H9 (cell line): ENCODE measurements at regions not wholly inside any gene's neighbourhood (a gene's known extent, or its start where the extent isn't known, plus 50 kb on each side); places are given as distances from the start of the nearest gene placed in this dataset.

Source experiments
- DNase-seq: peaks from one replicate; pipeline ENCODE4 v3.0.0-alpha.2; 2017
- H2AFZ ChIP-seq: one replicate; pipeline ENCODE4 v1.6.1; 2013; ENCODE audit warnings: mild to moderate bottlenecking, low read length, control low read depth, moderate library complexity
- H2AK5ac ChIP-seq: 2 replicates; pipeline ENCODE4 v1.6.1; 2013; ENCODE audit warnings: low read length, control low read depth, mixed read lengths; ENCODE audit not compliant: insufficient read length
- H2BK120ac ChIP-seq: one replicate; pipeline ENCODE4 v1.6.1; 2013; ENCODE audit warnings: low read depth, mild to moderate bottlenecking, low read length, control low read depth, inconsistent platforms; ENCODE audit not compliant: poor library complexity, severe bottlenecking
- H2BK12ac ChIP-seq: 2 replicates; pipeline ENCODE4 v1.6.1; 2013; ENCODE audit warnings: low read length, control low read depth, mixed read lengths, low read depth; ENCODE audit not compliant: insufficient read length
- H2BK15ac ChIP-seq: 2 replicates; pipeline ENCODE4 v1.6.1; 2013; ENCODE audit warnings: low read depth, low read length, control low read depth
- H2BK20ac ChIP-seq: one replicate; pipeline ENCODE4 v1.6.1; 2013; ENCODE audit warnings: low read depth, mild to moderate bottlenecking, low read length, control low read depth, inconsistent platforms; ENCODE audit not compliant: poor library complexity, severe bottlenecking
- H2BK5ac ChIP-seq: 2 replicates; pipeline ENCODE4 v1.6.1; 2013; ENCODE audit warnings: low read length, control low read depth, mixed read lengths; ENCODE audit not compliant: insufficient read length
- H3K14ac ChIP-seq: 2 replicates; pipeline ENCODE4 v1.6.1; 2013; ENCODE audit warnings: low read length, control low read depth; ENCODE audit not compliant: insufficient read depth
- H3K18ac ChIP-seq: 2 replicates; pipeline ENCODE4 v1.6.1; 2013; ENCODE audit warnings: low read depth, mild to moderate bottlenecking, mixed read lengths, low read length, control low read depth; ENCODE audit not compliant: insufficient read length
- H3K23ac ChIP-seq: 2 replicates; pipeline ENCODE4 v1.6.1; 2013; ENCODE audit warnings: low read length, control low read depth, mixed read lengths, low read depth; ENCODE audit not compliant: insufficient read length
- H3K23me2 ChIP-seq: 2 replicates; pipeline ENCODE4 v1.6.1; 2013; ENCODE audit warnings: low read depth, mild to moderate bottlenecking, mixed read lengths, low read length, control low read depth; ENCODE audit not compliant: insufficient read length, poor library complexity, severe bottlenecking
- H3K27ac ChIP-seq: 2 replicates; pipeline ENCODE4 v1.5.1; 2013; ENCODE audit warnings: low read length, control low read depth, mixed read lengths, low read depth; ENCODE audit not compliant: insufficient read length
- H3K27me3 ChIP-seq: 2 replicates; pipeline ENCODE4 v1.6.1; 2013; ENCODE audit warnings: low read length, control low read depth, inconsistent platforms; ENCODE audit not compliant: insufficient read depth
- H3K4ac ChIP-seq: 2 replicates; pipeline ENCODE4 v1.6.1; 2013; ENCODE audit warnings: low read depth, mild to moderate bottlenecking, control low read depth, inconsistent platforms, low read length, moderate library complexity
- H3K4me1 ChIP-seq: 2 replicates; pipeline ENCODE4 v1.6.1; 2013; ENCODE audit warnings: low read length, control low read depth, inconsistent platforms; ENCODE audit not compliant: insufficient read depth
- H3K4me2 ChIP-seq: 2 replicates; pipeline ENCODE4 v1.6.1; 2013; ENCODE audit warnings: low read length, control low read depth, mixed read lengths; ENCODE audit not compliant: insufficient read length, insufficient read depth
- H3K56ac ChIP-seq: 2 replicates; pipeline ENCODE4 v1.6.1; 2013; ENCODE audit warnings: low read depth, mild to moderate bottlenecking, mixed read lengths, low read length, control low read depth; ENCODE audit not compliant: insufficient read length
- H3K79me1 ChIP-seq: 2 replicates; pipeline ENCODE4 v1.6.1; 2013; ENCODE audit warnings: low read depth, mild to moderate bottlenecking, moderate library complexity, low read length, control low read depth, inconsistent platforms; ENCODE audit not compliant: insufficient read depth, poor library complexity, severe bottlenecking
- H3K79me2 ChIP-seq: 2 replicates; pipeline ENCODE4 v1.6.1; 2013; ENCODE audit warnings: low read length, control low read depth, inconsistent platforms; ENCODE audit not compliant: insufficient read depth
- H3K9ac ChIP-seq: 2 replicates; pipeline ENCODE4 v1.6.1; 2013; ENCODE audit warnings: low read length, control low read depth, mixed read lengths; ENCODE audit not compliant: insufficient read length; ENCODE audit errors: extremely low read depth
- H3K9me3 ChIP-seq: one replicate; pipeline ENCODE4 v1.6.1; 2013; ENCODE audit warnings: low read depth, low read length, inconsistent platforms; ENCODE audit not compliant: control insufficient read depth
- H3T11ph ChIP-seq: one replicate; pipeline ENCODE4 v1.6.1; 2013; ENCODE audit warnings: mild to moderate bottlenecking, low read length, control low read depth, inconsistent platforms
- H4K20me1 ChIP-seq: one replicate; pipeline ENCODE4 v1.6.1; 2013; ENCODE audit not compliant: control insufficient read depth, insufficient read length, insufficient read depth
- H4K5ac ChIP-seq: 2 replicates; pipeline ENCODE4 v1.6.1; 2013; ENCODE audit warnings: low read depth, mild to moderate bottlenecking, mixed read lengths, low read length, control low read depth; ENCODE audit not compliant: insufficient read length
- H4K8ac ChIP-seq: replicated peaks from 2 replicates; pipeline ENCODE4 v1.6.1; 2013; ENCODE audit warnings: low read length, control low read depth, mixed read lengths, low read depth; ENCODE audit not compliant: insufficient read length
- H4K91ac ChIP-seq: 2 replicates; pipeline ENCODE4 v1.6.1; 2013; ENCODE audit warnings: low read depth, mild to moderate bottlenecking, moderate library complexity, mixed read lengths, low read length, control low read depth; ENCODE audit not compliant: insufficient read length
- H3K27ac Mint-ChIP-seq, 3 experiments: 2 replicates in 2 of 3; 3 replicates in 1 of 3; pipeline ENCODE4 v1.8.0; 2020 to 2021; ENCODE audit warnings: mixed read lengths in 3 of 3, mild to moderate bottlenecking in 1 of 3, moderate library complexity in 1 of 3
- H3K27me3 Mint-ChIP-seq: 2 replicates; pipeline ENCODE4 v1.8.0; 2021; ENCODE audit warnings: low read depth, mild to moderate bottlenecking, moderate library complexity, mixed read lengths
- H3K36me3 Mint-ChIP-seq, 3 experiments: 2 replicates in 2 of 3; 3 replicates in 1 of 3; pipeline ENCODE4 v1.8.0; 2020 to 2021; ENCODE audit warnings: low read depth in 3 of 3, mixed read lengths in 3 of 3; ENCODE audit not compliant: insufficient read depth in 1 of 3
- H3K4me1 Mint-ChIP-seq, 2 experiments: 2 replicates each; pipeline ENCODE4 v1.8.0; 2020; ENCODE audit warnings: mixed read lengths in 2 of 2
- H3K4me3 Mint-ChIP-seq, 2 experiments: 2 replicates in 1 of 2; 3 replicates in 1 of 2; pipeline ENCODE4 v1.8.0; 2020 to 2021; ENCODE audit warnings: mild to moderate bottlenecking in 2 of 2, mixed read lengths in 2 of 2, moderate library complexity in 1 of 2
- H3K9me3 Mint-ChIP-seq, 2 experiments: 2 replicates in 1 of 2; 3 replicates in 1 of 2; pipeline ENCODE4 v1.8.0; 2020; ENCODE audit warnings: mild to moderate bottlenecking in 2 of 2, mixed read lengths in 2 of 2, moderate library complexity in 1 of 2
- CTCF ChIP-seq: fragments of 200-600 bp; sonication (generic); conservative IDR thresholded peaks from 3 replicates; pipeline ENCODE4 v1.8.0; 2021; ENCODE audit warnings: antibody characterized with exemption, mild to moderate bottlenecking
- WGBS: extraction: QIAGEN DNeasy Blood & Tissue Kit; methylation state at CpG from one replicate; pipeline ENCODE4 v1.1.7; 2013; ENCODE audit warnings: missing lambda C conversion rate, low lambda C conversion rate, mixed read lengths; ENCODE audit not compliant: insufficient read length; ENCODE audit errors: extremely low coverage; 5-methylcytosine and 5-hydroxymethylcytosine counted together

DNA sequence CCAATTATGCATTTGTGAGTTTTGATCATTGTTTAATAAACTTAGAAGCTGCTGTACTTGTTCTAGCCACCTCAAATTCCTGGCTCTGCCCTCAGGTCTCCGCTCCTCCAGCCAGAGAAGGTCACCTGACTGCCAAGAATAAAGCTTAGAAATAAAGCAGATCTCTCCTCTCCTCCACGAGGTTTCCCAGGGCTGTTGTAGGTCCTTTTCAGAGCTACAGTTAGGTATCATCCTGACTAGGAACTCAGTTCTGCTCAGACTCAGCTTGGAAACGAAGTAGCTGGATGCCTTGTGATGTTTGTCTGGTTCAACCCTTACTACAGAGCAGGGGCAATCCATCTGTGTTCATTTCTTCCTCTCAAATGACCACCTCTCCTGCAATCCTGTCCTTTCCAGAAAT lies 79.1 kb upstream of the RAPGEF2 start:
- Histone ChIP-seq H2BK20ac (no peak overlapping the region), H3K4ac (no peak overlapping the region), H3K18ac (no peak overlapping the region), H3K27ac (peak overlapping the region; percentile 53), H3T11ph (no peak overlapping the region), H3K79me1 (no peaks in the 10 kb centered on the region), H3K79me2 (no peaks in the 10 kb centered on the region), H3K23ac (no peak overlapping the region), H3K23me2 (no peaks in the 10 kb centered on the region), H2BK12ac (peak overlapping the region; percentile 57), H3K4me2 (peak overlapping the region; percentile 16), H4K20me1 (no peaks in the 10 kb centered on the region), H2BK120ac (no peak overlapping the region), H2AK5ac (peak overlapping the region; percentile 95), H3K56ac (no peak overlapping the region), H2BK5ac (no peak overlapping the region), H3K9me3 (no peaks in the 10 kb centered on the region), H2BK15ac (no peak overlapping the region; the same call in 1 of the 2 replicates), H4K91ac (peak overlapping the region; percentile 8), H4K8ac (no peak overlapping the region), H3K27me3 (no peaks in the 10 kb centered on the region), H3K9ac (no peak overlapping the region), H3K14ac (no peak overlapping the region), H3K4me1 (peaks cover 19% of the 10 kb centered on the region; the same call in 1 of the 2 replicates), H4K5ac (peak overlapping the region; percentile 51), H2AFZ (peak overlapping the region; percentile 12)
- Mint-ChIP-seq H3K36me3 (no peaks in the 10 kb centered on the region), H3K27ac (peak overlapping the region; percentile 47 to 91 (median 87); a peak in 4 of 7 replicates), H3K4me1 (peaks cover 53 to 61% of the 10 kb centered on the region in 2 experiments), H3K27me3 (peaks cover 10% of the 10 kb centered on the region), H3K4me3 (no peak overlapping the region), H3K9me3 (no peaks in the 10 kb centered on the region)
- DNase-seq, result no peak
- no CpG with 5 or more reads among the region's 3 CpGs for WGBS
- no peak for TF ChIP-seq CTCF
